ENCODE measurements at regions not wholly inside any gene's neighbourhood (a gene's known extent, or its start where the extent isn't known, plus 50 kb on each side); places are given as distances from the start of the nearest gene placed in this dataset.

- no peak for TF ChIP-seq CTCF (IDR thresholded peaks at IDR 0.05)
- Histone ChIP-seq H3K27ac (no peak overlapping the region), H3K4me3 (no peak overlapping the region)
- DNase-seq (ENCODE audit: low spot score) = no peak
These were observed 249.4 kb upstream of the B3GALT2 start for GRCh38 chr1:193435781-193436180.

- Histone ChIP-seq H3K27ac (no peak overlapping the region), H3K4me3 (no peak overlapping the region)
- TF ChIP-seq CTCF (IDR thresholded peaks at IDR 0.05) = no peak
- no peak for DNase-seq (ENCODE audit: low spot score)
These were observed 247.9 kb upstream of the B3GALT2 start for GRCh38 chr1:193434319-193434718.

GRCh38 chr1:193433599-193433998, 247.2 kb upstream of the B3GALT2 start:
- TF ChIP-seq CTCF (IDR thresholded peaks at IDR 0.05) = no peak
- Histone ChIP-seq H3K4me3 (no peak overlapping the region), H3K27ac (no peak overlapping the region)
- no peak for DNase-seq (ENCODE audit: low spot score)

- DNase-seq (ENCODE audit: low spot score) = no peak
- no peak for TF ChIP-seq CTCF (IDR thresholded peaks at IDR 0.05)
These were observed 246.7 kb upstream of the B3GALT2 start for GRCh38 chr1:193432979-193433587.

GRCh38 chr1:193431265-193431977, 245.0 kb upstream of the B3GALT2 start:
- H3K27ac ChIP-seq = no peak overlapping the region
- no peak for DNase-seq (ENCODE audit: low spot score)
- no peak overlapping the region for H3K4me3 ChIP-seq
- TF ChIP-seq CTCF (IDR thresholded peaks at IDR 0.05) = no peak

More at GRCh38 chr1:193432979-193433587, 246.7 kb upstream of the B3GALT2 start:
- H3K27ac ChIP-seq = no peak overlapping the region
- no peak overlapping the region for H3K4me3 ChIP-seq

- no peak for TF ChIP-seq CTCF (IDR thresholded peaks at IDR 0.05)
- no peak overlapping the region for H3K4me3 ChIP-seq
- H3K27ac ChIP-seq = no peak overlapping the region
- no peak for DNase-seq (ENCODE audit: low spot score)
These were observed 241.1 kb upstream of the B3GALT2 start for GRCh38 chr1:193427524-193427923.

- TF ChIP-seq CTCF (IDR thresholded peaks at IDR 0.05) = no peak
- Histone ChIP-seq H3K27ac (no peak overlapping the region), H3K4me3 (no peak overlapping the region)
- no peak for DNase-seq (ENCODE audit: low spot score)
These were observed 239.6 kb upstream of the B3GALT2 start for GRCh38 chr1:193426061-193426460.
